MM.1S (cell line): ENCODE measurements at regions not wholly inside any gene's neighbourhood (a gene's known extent, or its start where the extent isn't known, plus 50 kb on each side); places are given as distances from the start of the nearest gene placed in this dataset.

ENCODE experiments used
- DNase-seq: peaks from one replicate; pipeline ENCODE4 v3.0.0-alpha.2; 2015
- H2AFZ ChIP-seq: fragments of 300-600 bp; sonication (generic); 2 replicates; pipeline ENCODE4 v1.6.0; 2016; ENCODE audit warnings: antibody characterized with exemption, low read length
- H3F3A ChIP-seq: fragments of 300-600 bp; sonication (generic); 2 replicates; pipeline ENCODE4 v1.6.1; 2016; ENCODE audit warnings: mild to moderate bottlenecking, antibody characterized with exemption, low read length, moderate library complexity, mixed read lengths; ENCODE audit not compliant: insufficient read depth
- H3K27ac ChIP-seq: fragments of 300-600 bp; sonication (generic); 2 replicates; pipeline ENCODE4 v1.5.1; 2016; ENCODE audit warnings: mild to moderate bottlenecking, low read length
- H3K27me3 ChIP-seq: fragments of 300-600 bp; sonication (generic); replicated peaks from 2 replicates; pipeline ENCODE4 v1.6.0; 2016; ENCODE audit warnings: low read length; ENCODE audit not compliant: insufficient read depth
- H3K36me3 ChIP-seq: fragments of 300-600 bp; sonication (generic); replicated peaks from 2 replicates; pipeline ENCODE4 v1.6.1; 2016; ENCODE audit warnings: mild to moderate bottlenecking, low read length, mixed read lengths; ENCODE audit not compliant: insufficient read depth
- H3K4me1 ChIP-seq: fragments of 300-600 bp; sonication (generic); 2 replicates; pipeline ENCODE4 v1.6.1; 2016; ENCODE audit warnings: low read length, mixed read lengths
- H3K4me2 ChIP-seq: fragments of 300-600 bp; sonication (generic); 2 replicates; pipeline ENCODE4 v1.6.0; 2016; ENCODE audit warnings: low read depth, low read length
- H3K4me3 ChIP-seq: fragments of 300-600 bp; sonication (generic); 2 replicates; pipeline ENCODE4 v1.5.1; 2016; ENCODE audit warnings: low read length, mixed read lengths
- H3K79me2 ChIP-seq: fragments of 300-600 bp; sonication (generic); 2 replicates; pipeline ENCODE4 v1.6.1; 2016; ENCODE audit warnings: mixed run types, low read length, mixed read lengths
- H3K9ac ChIP-seq: fragments of 300-600 bp; sonication (generic); 2 replicates; pipeline ENCODE4 v1.6.1; 2016; ENCODE audit warnings: low read length, mixed read lengths
- H3K9me2 ChIP-seq: fragments of 300-600 bp; sonication (generic); replicated peaks from 2 replicates; pipeline ENCODE4 v1.6.1; 2016; ENCODE audit warnings: mild to moderate bottlenecking, low read length, mixed read lengths; ENCODE audit not compliant: insufficient read depth
- H3K9me3 ChIP-seq: fragments of 300-600 bp; sonication (generic); replicated peaks from 2 replicates; pipeline ENCODE4 v1.6.1; 2016; ENCODE audit warnings: mild to moderate bottlenecking, low read length, mixed read lengths; ENCODE audit not compliant: insufficient read depth
- H4K20me1 ChIP-seq: fragments of 300-600 bp; sonication (generic); 2 replicates; pipeline ENCODE4 v1.6.1; 2016; ENCODE audit warnings: mild to moderate bottlenecking, low read length, moderate library complexity, mixed read lengths; ENCODE audit not compliant: insufficient read depth
- CTCF ChIP-seq: fragments of 300-600 bp; sonication (generic); IDR thresholded peaks from 2 replicates; pipeline ENCODE4 v1.5.1; 2016; ENCODE audit warnings: antibody characterized with exemption, low read length, mixed read lengths
- EZH2 ChIP-seq: fragments of 300-600 bp; sonication (generic); optimal IDR thresholded peaks from 2 replicates; pipeline ENCODE3; 2017; ENCODE audit warnings: low read depth, mild to moderate bottlenecking, antibody characterized with exemption, low read length, mixed read lengths
- EZH2phosphoT487 ChIP-seq: fragments of 300-600 bp; sonication (generic); IDR thresholded peaks from 2 replicates; pipeline ENCODE4 v1.6.1; 2018; ENCODE audit warnings: antibody characterized with exemption, low read length

- Histone ChIP-seq H3K27ac (no peak overlapping the region), H2AFZ (no peak overlapping the region)
Measured at GRCh38 chr12:87160848-87161601, 868.2 kb downstream of the C12orf50 start.

GRCh38 chr12:87157791-87158190 is 871.4 kb downstream of the C12orf50 start:
- TF ChIP-seq EZH2 (no peak), EZH2phosphoT487 (no peak), CTCF (no peak)
- Histone ChIP-seq H3K4me3 (no peak overlapping the region), H3K9me2 (no peaks in the 10 kb centered on the region), H3K79me2 (no peaks in the 10 kb centered on the region), H3K27me3 (no peaks in the 10 kb centered on the region), H3F3A (no peaks in the 10 kb centered on the region), H3K9me3 (no peaks in the 10 kb centered on the region), H3K36me3 (no peaks in the 10 kb centered on the region), H3K4me2 (no peak overlapping the region), H3K27ac (no peak overlapping the region), H4K20me1 (no peaks in the 10 kb centered on the region), H2AFZ (no peak overlapping the region), H3K9ac (no peak overlapping the region), H3K4me1 (no peaks in the 10 kb centered on the region)
- no peak for DNase-seq

More at GRCh38 chr12:87160848-87161601, 868.2 kb downstream of the C12orf50 start:
- Histone ChIP-seq H3K9me2 (no peaks in the 10 kb centered on the region), H3K4me3 (no peak overlapping the region), H4K20me1 (no peaks in the 10 kb centered on the region), H3K27me3 (no peaks in the 10 kb centered on the region), H3K36me3 (no peaks in the 10 kb centered on the region), H3K79me2 (no peaks in the 10 kb centered on the region), H3K4me2 (no peak overlapping the region), H3K9me3 (no peaks in the 10 kb centered on the region), H3F3A (no peaks in the 10 kb centered on the region), H3K9ac (no peak overlapping the region), H3K4me1 (no peaks in the 10 kb centered on the region)
- TF ChIP-seq EZH2phosphoT487 (no peak), EZH2 (no peak), CTCF (no peak)
- no peak for DNase-seq

GRCh38 chr12:87155621-87156020 is 873.6 kb downstream of the C12orf50 start:
- no peaks in the 10 kb centered on the region for H3K9me3 ChIP-seq
- H3K79me2 ChIP-seq = no peaks in the 10 kb centered on the region
- H3K9ac ChIP-seq = no peak overlapping the region
- no peaks in the 10 kb centered on the region for H3K27me3 ChIP-seq
- no peak overlapping the region for H3K4me3 ChIP-seq
- no peaks in the 10 kb centered on the region for H3K9me2 ChIP-seq
- H3K4me2 ChIP-seq = no peak overlapping the region
- H3K27ac ChIP-seq = no peak overlapping the region
- H3K36me3 ChIP-seq = no peaks in the 10 kb centered on the region
- no peak for TF ChIP-seq EZH2
- TF ChIP-seq EZH2phosphoT487 = no peak
- no peak for TF ChIP-seq CTCF
- no peak overlapping the region for H2AFZ ChIP-seq
- H3K4me1 ChIP-seq = peaks cover 17% of the 10 kb centered on the region
- H3F3A ChIP-seq = no peaks in the 10 kb centered on the region
- no peak for DNase-seq
- H4K20me1 ChIP-seq = no peaks in the 10 kb centered on the region
